ENCODE measurements at regions not wholly inside any gene's neighbourhood (a gene's known extent, or its start where the extent isn't known, plus 50 kb on each side); places are given as distances from the start of the nearest gene placed in this dataset.

- H3K9me3 Mint-ChIP-seq (ENCODE audit: low read depth): no peaks in the 10 kb centered on the region
- H3K27ac Mint-ChIP-seq: no peak overlapping the region
- H3K27me3 Mint-ChIP-seq: no peaks in the 10 kb centered on the region
- no peaks in the 10 kb centered on the region for H3K36me3 Mint-ChIP-seq
- no peak overlapping the region for H3K4me3 Mint-ChIP-seq
- no peaks in the 10 kb centered on the region for H3K4me1 Mint-ChIP-seq (ENCODE audit: low read depth)
Observed at GRCh38 chr2:201974171-201975100, 59.2 kb upstream of the FZD7 start.

GRCh38 chr2:201975434-201975833 is 58.2 kb upstream of the FZD7 start:
- Mint-ChIP-seq H3K27ac (no peak overlapping the region), H3K9me3 (ENCODE audit: low read depth) (no peaks in the 10 kb centered on the region), H3K4me1 (ENCODE audit: low read depth) (no peaks in the 10 kb centered on the region), H3K4me3 (no peak overlapping the region), H3K36me3 (no peaks in the 10 kb centered on the region), H3K27me3 (no peaks in the 10 kb centered on the region)

- H3K27ac Mint-ChIP-seq: no peak overlapping the region
- no peak overlapping the region for H3K4me3 Mint-ChIP-seq
- no peaks in the 10 kb centered on the region for H3K36me3 Mint-ChIP-seq
- no peaks in the 10 kb centered on the region for H3K27me3 Mint-ChIP-seq
- no peaks in the 10 kb centered on the region for H3K9me3 Mint-ChIP-seq (ENCODE audit: low read depth)
- H3K4me1 Mint-ChIP-seq (ENCODE audit: low read depth): no peaks in the 10 kb centered on the region
Observed at GRCh38 chr2:201975964-201976612, 57.6 kb upstream of the FZD7 start.

- Mint-ChIP-seq H3K9me3 (ENCODE audit: low read depth) (no peaks in the 10 kb centered on the region), H3K36me3 (no peaks in the 10 kb centered on the region), H3K27me3 (no peaks in the 10 kb centered on the region), H3K4me1 (ENCODE audit: low read depth) (no peaks in the 10 kb centered on the region), H3K4me3 (no peak overlapping the region), H3K27ac (no peak overlapping the region)
Observed at GRCh38 chr2:201977651-201978050, 56.0 kb upstream of the FZD7 start.

- H3K27ac Mint-ChIP-seq: no peak overlapping the region
- H3K27me3 Mint-ChIP-seq: no peaks in the 10 kb centered on the region
- H3K4me3 Mint-ChIP-seq: no peak overlapping the region
- no peaks in the 10 kb centered on the region for H3K9me3 Mint-ChIP-seq (ENCODE audit: low read depth)
- no peaks in the 10 kb centered on the region for H3K36me3 Mint-ChIP-seq
- no peaks in the 10 kb centered on the region for H3K4me1 Mint-ChIP-seq (ENCODE audit: low read depth)
Observed at GRCh38 chr2:201978333-201978732, 55.3 kb upstream of the FZD7 start.

- Mint-ChIP-seq H3K36me3 (no peaks in the 10 kb centered on the region), H3K27me3 (no peaks in the 10 kb centered on the region), H3K4me1 (ENCODE audit: low read depth) (no peaks in the 10 kb centered on the region), H3K9me3 (ENCODE audit: low read depth) (no peaks in the 10 kb centered on the region), H3K27ac (no peak overlapping the region), H3K4me3 (no peak overlapping the region)
Observed at GRCh38 chr2:201978986-201979385, 54.7 kb upstream of the FZD7 start.

GRCh38 chr2:201980389-201980821 is 53.2 kb upstream of the FZD7 start:
- Mint-ChIP-seq H3K9me3 (ENCODE audit: low read depth) (no peaks in the 10 kb centered on the region), H3K27me3 (no peaks in the 10 kb centered on the region), H3K36me3 (no peaks in the 10 kb centered on the region), H3K4me3 (no peak overlapping the region), H3K4me1 (ENCODE audit: low read depth) (no peaks in the 10 kb centered on the region), H3K27ac (no peak overlapping the region)

GRCh38 chr2:201980946-201981345 is 52.7 kb upstream of the FZD7 start:
- no peaks in the 10 kb centered on the region for H3K27me3 Mint-ChIP-seq
- no peak overlapping the region for H3K27ac Mint-ChIP-seq
- H3K4me1 Mint-ChIP-seq (ENCODE audit: low read depth): no peaks in the 10 kb centered on the region
- H3K36me3 Mint-ChIP-seq: no peaks in the 10 kb centered on the region
- no peak overlapping the region for H3K4me3 Mint-ChIP-seq
- no peaks in the 10 kb centered on the region for H3K9me3 Mint-ChIP-seq (ENCODE audit: low read depth)

- Mint-ChIP-seq H3K27me3 (no peaks in the 10 kb centered on the region), H3K4me1 (ENCODE audit: low read depth) (no peaks in the 10 kb centered on the region), H3K27ac (no peak overlapping the region), H3K9me3 (ENCODE audit: low read depth) (no peaks in the 10 kb centered on the region), H3K4me3 (no peak overlapping the region), H3K36me3 (no peaks in the 10 kb centered on the region)
Observed at GRCh38 chr2:201983174-201983573, 50.5 kb upstream of the FZD7 start.

GRCh38 chr2:201983800-201984199 is 49.9 kb upstream of the FZD7 start:
- Mint-ChIP-seq H3K4me3 (no peak overlapping the region), H3K9me3 (ENCODE audit: low read depth) (no peaks in the 10 kb centered on the region), H3K4me1 (ENCODE audit: low read depth) (no peaks in the 10 kb centered on the region), H3K27ac (no peak overlapping the region), H3K27me3 (no peaks in the 10 kb centered on the region), H3K36me3 (no peaks in the 10 kb centered on the region)
